GM18867 (cell line): ENCODE measurements at regions not wholly inside any gene's neighbourhood (a gene's known extent, or its start where the extent isn't known, plus 50 kb on each side); places are given as distances from the start of the nearest gene placed in this dataset.
"Not testable (repeated sequence)": the region's sequence is repeated elsewhere in the genome, so short reads cannot be mapped to it uniquely, and the experiment has no call there.

Source experiments
- ATAC-seq: cut with Tn5 transposase; IDR thresholded peaks from one replicate; pipeline ENCODE4 v1.9.1; 2021; ENCODE audit warnings: mild to moderate bottlenecking, moderate library complexity; ENCODE audit not compliant: unreplicated experiment

DNA sequence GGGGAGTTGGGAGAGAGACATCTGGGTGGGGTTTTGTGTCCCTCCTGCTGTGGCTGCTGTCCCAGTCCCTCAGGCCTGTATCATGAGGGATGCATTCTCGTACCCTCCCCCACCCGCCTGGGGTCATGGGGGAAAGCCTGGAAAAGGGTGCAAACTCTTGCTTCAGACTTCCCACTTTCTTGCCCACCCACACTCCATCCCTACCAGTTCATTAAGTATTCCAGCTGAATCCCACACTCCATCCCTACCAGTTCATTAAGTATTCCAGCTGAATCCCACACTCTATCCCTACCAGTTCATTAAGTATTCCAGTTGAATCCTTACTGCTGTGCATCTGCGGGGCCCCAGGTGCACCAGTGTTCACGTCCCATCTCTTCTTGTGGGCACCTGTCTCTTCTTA, 116.3 kb downstream of the ACAA2 start:
- ATAC-seq, result no peak

DNA sequence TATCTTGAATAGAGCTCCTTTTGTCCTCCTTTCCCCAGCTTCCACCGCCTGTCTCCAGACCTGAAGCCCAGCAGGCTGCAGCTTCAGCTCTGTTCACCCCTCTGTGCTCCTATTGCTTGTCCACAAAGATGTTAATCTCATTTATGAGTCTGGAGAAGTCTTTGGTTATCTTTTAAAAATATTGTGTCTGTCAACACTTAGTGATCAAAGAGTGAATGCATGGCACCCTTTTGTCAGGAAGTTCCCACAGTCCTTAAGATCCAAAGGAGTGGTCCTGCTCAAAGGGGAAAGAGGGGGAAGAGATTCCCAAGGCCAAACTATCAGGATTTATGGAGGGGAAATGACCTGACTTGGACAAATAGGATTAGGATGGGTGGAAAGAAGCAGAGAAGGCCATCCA, 118.9 kb downstream of the ACAA2 start:
- no peak for ATAC-seq

DNA sequence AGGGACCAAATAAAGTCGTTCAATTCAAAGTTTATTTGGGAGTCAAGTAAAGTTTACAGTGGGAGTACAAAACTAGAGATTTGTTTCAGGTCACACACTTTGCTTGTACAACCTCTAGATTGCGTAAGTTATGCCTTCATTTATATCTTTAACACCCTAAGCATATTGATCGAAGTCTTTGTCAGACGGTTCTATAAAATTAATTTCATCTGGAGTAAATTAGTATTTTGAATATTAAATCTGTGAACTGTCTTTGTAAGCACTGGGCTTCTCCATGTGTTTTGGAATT, 119.7 kb downstream of the ACAA2 start:
- ATAC-seq, result no peak

- ATAC-seq, result no peak
Measured at GRCh38 chr18:49692906-49693716, 120.2 kb downstream of the ACAA2 start.

GRCh38 chr18:49691177-49691608, 122.1 kb downstream of the ACAA2 start:
- ATAC-seq, result no peak

DNA sequence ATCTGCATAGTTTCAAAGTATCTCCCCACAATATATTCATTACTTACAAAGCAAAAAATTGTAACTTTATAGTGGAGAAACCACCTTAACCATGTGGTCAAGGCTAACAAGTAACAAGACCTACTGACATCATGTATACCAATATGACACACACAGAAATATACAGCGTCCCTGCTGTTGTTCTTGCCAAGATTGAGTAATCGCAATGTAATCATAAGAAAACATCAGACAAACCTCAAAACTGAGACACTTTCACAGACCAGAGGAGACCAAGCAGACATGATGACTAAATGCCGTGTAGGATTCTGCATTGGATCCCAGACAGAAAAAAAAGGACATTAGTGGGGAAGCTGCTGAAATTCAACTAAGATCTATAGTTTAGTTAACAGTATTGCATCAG, 123.0 kb downstream of the ACAA2 start:
- ATAC-seq, result no peak

DNA sequence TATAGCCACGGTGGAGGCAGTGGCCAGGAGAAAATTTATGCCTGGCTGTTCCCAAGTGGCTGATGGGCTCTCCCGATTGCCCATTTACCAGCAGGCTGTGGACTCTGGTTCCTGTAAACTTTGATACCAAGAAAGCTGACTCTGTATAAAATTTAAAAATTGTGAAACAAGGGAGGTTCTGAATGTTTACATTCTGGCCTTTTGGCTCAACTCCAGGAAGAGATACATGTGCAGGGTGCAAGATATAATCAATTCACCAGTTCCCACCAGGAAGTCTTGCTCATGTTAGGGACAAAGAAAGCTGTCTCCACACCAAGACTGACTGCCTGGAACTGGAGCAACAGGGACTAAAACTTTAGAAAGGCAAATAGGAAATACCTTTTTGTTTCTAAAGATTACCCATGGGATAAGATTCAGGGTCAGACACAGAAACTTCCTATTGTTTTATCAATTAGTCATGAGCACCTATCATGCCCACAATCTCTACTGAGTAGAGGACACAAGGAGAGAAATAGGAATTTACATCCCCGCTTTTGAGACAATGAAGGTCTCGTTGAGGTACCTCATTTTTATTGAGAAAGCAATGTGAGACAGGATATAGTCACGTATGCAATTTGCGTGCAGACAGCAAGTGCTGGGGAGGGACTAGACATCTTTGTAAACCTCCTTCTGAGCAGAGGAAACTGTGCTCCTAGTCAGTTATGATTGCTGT, 123.5 kb downstream of the LIPG start:
- ATAC-seq, result no peak

DNA sequence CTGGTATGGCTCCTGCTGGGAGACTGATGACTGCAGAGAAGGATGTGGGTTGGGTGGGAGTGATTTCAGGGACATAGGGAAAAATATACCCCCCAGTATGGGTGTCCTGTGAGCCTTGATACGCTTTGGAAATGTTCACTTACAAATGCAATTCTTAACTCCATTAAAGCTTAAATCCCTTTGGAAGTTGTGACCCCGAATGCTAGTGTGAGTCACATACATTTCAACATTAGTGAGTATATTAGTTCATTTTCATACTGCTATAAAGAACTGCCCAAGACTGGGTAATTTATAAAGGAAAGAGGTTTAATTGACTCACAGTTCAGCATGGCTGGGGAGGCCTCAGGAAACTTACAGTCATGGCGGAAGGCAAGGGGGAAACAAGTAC, 120.9 kb downstream of the LIPG start:
- ATAC-seq, result not testable (repeated sequence)

GRCh38 chr18:49682173-49682802, 120.4 kb downstream of the LIPG start:
- ATAC-seq, result no peak

DNA sequence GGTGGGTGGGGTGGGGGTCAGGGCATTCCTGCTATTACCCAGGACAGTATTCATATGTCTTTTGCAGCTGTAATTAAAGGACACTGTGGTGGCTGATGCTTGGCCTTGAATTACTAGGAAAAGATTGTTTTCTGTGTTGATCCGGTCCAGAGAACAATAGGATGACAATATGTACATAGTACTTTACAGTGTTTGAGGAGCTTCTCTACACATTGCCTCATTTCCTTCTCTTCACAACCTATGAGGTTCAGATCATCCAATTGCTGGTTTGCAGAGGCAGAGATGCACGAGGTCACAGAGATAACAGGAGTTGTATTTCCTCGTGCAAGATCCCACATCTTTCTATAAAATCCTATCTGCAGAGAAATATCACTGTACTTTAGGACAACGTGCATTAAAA, 119.5 kb downstream of the LIPG start:
- no peak for ATAC-seq

- ATAC-seq, result no peak
Measured at GRCh38 chr18:49678440-49678839, 116.6 kb downstream of the LIPG start.

GRCh38 chr18:49677762-49678413, 116.0 kb downstream of the LIPG start:
- peak; percentile 88 for ATAC-seq

DNA sequence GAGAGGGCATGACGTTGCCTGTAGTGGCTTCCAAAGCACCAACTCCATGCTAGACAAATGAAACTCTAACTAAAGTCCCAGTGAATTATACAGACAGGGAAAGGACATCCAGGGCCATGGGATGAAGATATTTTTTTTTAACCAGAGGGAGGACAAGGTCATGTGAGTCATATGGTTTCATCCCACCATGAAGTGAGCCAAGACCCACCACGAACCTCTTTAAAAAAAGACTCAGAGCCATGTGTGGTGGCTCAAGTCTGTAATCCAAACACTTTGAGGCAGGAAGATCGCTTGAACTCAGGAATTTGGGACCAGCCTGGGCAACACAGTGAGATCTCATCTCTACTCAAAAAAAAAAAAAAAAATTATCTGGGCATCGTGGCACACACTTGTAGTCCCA, 115.2 kb downstream of the LIPG start:
- no peak for ATAC-seq

GRCh38 chr18:49673281-49673680, 111.4 kb downstream of the LIPG start:
- no peak for ATAC-seq

GRCh38 chr18:49672853-49673252, 111.0 kb downstream of the LIPG start:
- ATAC-seq, result no peak

DNA sequence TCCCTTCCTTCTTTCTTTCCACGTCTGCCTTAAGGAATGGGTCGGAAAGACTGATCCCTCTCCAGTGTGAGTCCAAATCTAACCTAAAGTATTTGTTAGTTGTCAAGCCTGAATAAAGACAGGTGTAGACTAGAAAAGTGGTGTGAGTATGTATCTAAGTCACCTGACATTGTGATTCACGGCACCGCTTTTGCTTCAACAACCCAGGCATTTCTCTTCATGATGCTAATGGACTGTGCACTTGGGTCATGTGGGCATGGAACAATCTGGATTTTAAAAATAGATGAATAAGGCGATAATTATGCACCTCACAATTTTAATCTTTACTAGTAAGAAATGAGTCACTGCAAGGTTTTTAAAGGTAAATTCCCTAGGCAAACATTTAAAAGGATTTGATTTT, 107.5 kb downstream of the LIPG start:
- no peak for ATAC-seq

- ATAC-seq, result no peak
Measured at GRCh38 chr18:49668574-49669275, 106.9 kb downstream of the LIPG start.

GRCh38 chr18:49667462-49667861, 105.6 kb downstream of the LIPG start:
- no peak for ATAC-seq

- no peak for ATAC-seq
Measured at GRCh38 chr18:49666045-49666775, 104.4 kb downstream of the LIPG start.
